ENCODE measurements at regions not wholly inside any gene's neighbourhood (a gene's known extent, or its start where the extent isn't known, plus 50 kb on each side); places are given as distances from the start of the nearest gene placed in this dataset.

- no peak for TF ChIP-seq EZH2phosphoT487 (IDR thresholded peaks at IDR 0.05; ENCODE audit: borderline replicate concordance, low read length)
- TF ChIP-seq CTCF (conservative IDR thresholded peaks at IDR 0.05; ENCODE audit: low read depth, low read length): no peak
Observed at GRCh38 chr11:28992996-28993395, 884.8 kb downstream of the METTL15 start.
